Hypothalamus (tissue), 51 donors: ENCODE measurements at regions not wholly inside any gene's neighbourhood (a gene's known extent, or its start where the extent isn't known, plus 50 kb on each side); places are given as distances from the start of the nearest gene placed in this dataset.

ENCODE experiments used
- DNase-seq, 51 donors: peaks; one replicate each; lab custom pipeline; 2025; lab: John Stamatoyannopoulos, UW

DNA sequence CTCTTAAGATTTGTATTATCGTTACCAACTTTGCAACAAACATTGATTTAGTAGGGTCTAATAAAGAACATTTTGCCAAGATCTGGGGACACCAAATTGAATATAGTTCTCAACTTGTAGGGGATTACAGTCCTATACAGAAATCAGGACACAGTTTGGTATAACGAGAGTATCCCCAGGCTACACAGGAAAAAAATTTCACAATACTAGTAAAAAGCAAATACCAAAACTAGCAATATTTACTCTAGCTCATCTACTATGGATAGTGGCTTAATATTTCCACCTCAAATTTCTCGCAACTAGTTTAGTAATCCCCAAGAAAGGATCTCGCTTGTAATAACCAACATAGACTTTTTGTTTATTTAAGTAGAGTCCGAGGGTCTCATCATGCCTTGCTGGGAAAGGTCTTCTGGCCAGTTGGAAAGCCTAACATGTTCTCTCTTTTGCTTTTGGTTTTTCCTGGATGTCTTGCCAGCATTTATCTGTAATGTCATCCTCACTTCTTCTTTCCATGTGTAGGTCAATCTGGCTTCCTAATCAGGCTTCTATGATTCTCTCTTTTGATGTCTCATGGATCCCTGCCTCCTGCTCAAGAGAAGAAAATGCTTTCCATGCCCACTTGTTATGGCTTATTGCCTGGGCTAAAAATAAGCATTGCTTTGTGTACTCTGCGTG, 104.7 kb upstream of the KCNK2 start:
- DNase-seq, result no peak

DNA sequence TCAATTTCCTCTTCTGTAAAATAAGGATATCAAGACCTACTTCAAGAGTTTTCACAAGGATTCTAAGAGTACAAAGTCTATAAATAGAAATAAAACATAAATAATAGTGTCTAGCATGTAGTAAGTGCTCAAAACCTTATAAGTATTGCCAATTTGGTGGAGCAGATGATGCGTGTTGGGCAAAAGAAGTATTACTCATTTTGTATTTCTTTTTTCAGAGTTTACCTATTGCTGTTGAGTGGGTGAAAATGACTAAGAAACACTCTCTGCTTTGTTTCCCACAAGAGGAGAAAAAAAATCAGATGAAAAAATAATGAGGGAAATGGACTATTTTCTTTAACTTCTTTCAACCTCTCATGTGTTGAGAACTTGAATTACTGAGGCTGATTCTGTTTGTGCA, 103.3 kb upstream of the KCNK2 start:
- no peak for DNase-seq

DNA sequence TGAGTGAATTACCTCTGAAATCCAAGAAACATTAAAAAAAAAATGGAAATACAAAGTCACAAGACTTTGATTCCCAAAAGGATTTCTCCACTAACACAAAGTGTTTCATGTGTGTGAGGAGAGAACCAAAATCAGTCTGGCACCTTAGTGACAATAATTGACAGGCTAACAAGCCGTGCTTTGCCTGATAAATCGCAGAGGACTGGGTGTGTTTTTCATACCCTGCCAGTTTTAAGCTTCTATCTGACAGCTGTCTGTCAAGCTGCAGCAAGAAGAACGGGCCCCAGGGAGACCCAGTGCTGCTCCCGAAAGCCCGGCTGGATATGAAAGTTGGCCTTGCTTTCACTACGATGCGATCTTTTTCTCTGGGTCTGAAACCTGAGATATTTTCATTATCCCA, 101.6 kb upstream of the KCNK2 start:
- DNase-seq, result no peak

DNA sequence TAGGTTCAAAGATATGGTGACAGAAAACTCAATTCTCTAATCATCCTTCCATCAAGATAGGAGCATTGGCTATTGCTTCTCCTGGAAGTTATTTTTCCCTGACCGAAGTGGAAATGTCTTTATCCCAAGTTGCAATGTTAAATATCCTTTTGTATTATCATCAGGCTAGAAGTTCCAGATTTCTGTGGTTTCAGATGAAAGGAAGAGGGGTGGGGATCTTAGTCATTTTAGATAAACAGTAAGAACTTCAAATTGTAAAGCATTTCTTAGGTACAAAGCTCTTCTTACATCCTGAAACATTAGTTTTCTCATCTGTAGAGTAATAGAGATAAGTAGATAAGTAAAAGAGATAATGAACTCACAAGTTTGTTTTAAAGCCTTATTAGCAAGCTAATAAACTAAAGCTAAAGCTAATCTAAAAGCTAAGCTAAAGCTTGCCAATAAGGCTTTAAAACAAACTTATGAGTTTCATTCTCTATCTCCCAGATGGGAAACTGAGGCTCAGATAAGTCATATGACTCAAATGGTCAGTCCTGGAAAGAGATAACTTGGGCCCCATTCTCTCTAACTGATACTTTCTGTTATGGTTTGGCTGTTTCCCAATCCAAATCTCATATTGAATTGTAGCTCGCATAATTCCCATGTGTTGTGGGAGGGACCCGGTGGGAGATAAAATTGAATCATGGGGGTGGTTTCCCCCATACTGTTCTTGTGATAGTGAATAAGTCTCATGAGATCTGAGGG, 99.2 kb upstream of the KCNK2 start:
- DNase-seq, result no peak

DNA sequence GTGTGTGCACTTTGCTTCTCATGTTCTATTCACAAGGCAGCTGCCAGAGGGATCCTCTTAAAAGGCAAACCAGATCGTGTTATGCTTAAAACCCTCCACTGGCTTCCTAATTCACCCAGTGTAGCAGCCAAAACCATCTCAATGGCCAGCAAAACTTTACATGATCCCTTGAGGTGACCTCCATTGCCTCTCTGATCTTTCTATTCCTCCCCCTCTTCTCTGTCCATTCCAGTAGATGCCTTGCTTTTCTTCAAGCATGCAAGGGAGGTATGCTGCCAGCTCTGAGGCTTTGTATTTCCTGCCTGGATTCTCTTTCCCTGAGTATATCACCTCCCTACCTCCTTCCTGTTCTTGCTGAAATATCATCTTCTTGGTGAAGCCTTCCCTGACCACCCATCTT, 93.2 kb upstream of the KCNK2 start:
- no peak for DNase-seq

DNA sequence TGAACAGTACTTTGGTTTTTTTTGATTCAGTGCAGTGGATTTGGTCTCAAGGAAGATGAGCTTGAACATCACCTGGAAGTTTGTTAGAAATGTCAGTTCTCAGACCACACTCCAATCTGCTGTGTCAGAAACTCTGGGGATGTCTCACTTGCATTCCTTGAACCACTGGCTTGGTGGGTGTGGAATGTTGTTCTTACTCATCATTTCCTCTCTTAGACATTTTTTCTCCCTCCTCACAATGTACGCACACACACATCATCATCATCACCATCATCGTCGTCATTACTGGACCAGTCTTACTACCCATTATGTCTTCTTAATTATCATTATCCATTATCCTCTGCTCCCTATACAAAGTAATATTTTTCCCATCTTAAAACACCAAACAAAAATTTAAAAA, 91.9 kb upstream of the KCNK2 start:
- no peak for DNase-seq

DNA sequence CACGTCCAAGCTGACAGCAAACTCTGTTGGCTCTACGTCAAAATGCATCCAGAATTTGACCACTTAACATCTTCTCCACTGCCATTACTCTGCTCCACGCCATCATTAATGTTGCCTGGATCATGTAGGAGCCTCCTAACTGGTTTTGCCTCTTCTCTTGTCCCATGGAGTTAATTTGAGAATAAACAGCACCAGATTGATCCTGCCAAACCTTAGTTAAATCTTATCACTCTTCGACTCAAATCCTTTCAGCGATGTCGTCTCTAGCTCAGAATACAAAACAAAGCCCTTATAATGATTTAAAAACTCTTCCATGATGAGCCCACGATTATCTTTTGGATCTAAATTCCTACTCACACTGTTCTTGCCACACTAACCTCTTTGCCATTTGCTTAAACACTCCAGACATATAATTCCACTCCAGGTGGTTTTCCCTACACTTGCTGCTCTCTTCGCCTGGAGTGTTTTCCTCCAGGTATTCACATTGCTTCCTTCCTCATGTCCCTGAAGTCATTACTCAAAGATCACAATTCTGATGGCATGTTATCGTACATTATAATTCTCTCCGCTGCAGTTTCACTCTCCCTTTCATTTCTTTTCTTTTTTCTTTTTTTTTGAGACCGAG, 90.7 kb upstream of the KCNK2 start:
- DNase-seq, result no peak

DNA sequence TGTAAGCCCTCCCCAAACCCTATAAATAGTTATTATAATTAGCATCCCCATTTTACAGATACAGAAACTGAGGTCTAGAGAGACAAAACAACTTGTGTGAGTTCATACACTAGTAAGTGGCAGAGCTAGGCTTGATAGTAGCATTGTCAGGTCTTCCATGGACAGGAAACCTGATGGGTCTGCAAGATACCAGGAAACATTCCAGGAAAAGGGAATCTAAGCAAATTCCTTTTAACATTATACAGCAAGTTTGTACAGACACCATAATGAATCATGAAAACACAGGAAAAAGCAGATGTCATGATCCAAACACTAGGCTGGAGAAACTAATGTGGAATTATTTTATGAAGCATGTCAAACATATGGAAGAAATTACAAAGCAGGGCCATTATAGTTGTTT, 89.1 kb upstream of the KCNK2 start:
- no peak for DNase-seq

DNA sequence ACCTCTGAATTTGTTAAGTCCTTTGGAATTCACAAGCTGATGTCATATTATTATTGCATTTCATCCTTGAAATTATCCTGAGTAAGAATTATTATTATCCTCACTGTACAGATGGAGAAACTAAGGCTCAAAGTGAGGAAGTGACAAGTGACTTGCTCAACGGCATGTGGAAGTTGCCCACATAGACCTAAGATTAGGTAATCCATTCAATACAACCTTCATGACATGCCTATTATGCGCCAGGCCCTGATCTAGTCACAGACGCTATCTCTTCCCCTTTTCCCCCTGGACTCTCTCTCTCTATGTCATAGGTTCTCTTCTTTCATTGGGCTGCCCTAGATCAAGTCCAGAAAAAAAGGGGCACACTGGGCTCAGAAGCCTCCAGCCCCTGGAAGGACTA, 84.9 kb upstream of the KCNK2 start:
- DNase-seq, result no peak

DNA sequence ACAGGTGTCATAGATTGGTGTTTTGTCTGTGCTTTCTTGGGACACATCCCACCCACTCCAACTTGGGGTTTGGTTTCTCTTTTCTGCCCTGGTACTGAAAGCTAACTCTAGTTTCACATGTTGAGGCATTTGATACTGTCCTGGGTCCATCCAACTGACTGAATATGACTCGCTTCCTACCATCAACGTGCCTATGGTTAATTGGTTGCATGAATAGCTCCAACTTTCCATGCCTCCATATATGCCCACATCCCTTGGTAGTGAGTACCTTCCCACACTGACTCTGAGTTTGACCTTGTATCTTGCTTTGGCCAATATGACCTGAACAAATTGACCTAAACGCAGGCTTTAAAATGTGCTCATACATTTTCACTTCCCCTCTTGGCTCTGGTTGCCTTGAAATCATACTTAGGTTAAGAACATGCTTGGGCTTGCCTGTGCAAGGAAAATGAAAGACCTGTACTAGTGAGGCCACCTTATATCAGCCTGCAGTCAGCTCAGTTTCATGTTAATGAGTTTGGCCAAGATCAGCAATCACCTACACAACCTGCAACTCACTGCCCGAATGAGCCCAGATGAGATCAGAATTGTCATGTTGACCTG, 81.0 kb upstream of the KCNK2 start:
- DNase-seq, result no peak

DNA sequence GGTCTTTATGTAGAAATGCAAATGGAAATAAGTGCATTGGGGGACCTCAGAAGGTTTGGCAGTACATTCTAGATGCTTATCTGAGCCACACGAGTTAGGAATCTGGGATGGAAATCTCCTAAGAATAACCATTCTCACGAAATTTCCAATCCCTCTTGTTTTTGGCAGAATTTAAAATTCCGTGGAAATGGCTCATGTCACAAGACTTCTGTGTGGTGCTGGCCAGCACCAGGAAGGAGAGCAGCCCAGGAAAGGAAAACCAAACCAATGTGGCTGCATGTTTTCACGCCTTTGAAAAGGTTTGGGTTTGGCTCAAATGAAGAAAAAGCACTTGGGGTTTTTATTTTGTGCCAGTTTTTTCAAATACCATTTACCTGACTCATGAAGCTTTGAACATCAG, 80.1 kb upstream of the KCNK2 start:
- no peak for DNase-seq

DNA sequence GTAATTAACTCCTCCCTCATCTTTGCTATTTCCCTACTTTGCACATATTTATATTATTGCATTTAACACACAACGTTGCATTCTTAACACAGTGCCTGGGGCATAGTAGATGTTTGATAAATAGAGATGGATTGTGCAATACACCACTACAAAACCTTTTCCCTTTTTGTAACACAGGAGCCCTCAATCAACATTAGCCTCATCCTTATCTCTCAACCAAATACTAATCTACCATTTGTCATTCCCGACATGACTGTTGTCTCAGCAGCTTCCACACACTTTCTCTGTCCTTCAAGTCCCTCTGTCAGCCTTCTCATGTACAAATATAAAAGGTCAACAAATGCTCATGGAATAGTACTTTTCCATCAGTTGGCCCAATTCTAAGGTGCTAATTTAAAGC, 78.9 kb upstream of the KCNK2 start:
- DNase-seq, result no peak

DNA sequence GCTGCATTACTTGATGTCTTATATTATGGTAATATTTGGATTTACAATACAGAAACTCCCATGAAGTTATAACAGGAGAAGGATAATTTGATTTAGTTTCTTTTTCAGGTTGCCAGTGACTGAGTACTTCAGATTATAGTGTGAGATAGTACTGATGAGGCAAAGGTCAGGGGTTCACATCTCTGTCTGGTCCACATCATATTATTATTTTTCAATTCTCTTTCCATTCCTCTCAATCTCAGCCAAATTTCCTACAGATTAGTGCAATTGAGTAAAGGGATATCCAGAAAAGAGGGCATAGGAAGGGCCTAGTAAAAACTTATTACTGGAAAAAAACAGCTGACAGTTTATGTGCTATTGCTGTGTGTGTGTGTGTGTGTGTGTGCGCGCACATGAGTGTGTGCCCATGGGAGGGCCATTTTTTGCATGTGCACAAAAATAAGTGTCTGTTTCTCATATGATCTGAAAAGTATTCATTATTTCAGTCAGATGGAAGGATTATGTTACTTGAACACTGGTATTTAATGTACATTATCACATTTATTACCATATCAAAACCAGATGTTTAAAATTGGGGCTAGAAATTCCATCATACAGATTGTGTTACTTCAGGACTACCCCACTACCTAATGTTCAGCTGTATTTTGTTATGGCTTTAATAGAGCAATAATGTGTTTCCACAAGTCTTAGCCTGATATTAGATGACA, 78.3 kb upstream of the KCNK2 start:
- DNase-seq, result no peak

DNA sequence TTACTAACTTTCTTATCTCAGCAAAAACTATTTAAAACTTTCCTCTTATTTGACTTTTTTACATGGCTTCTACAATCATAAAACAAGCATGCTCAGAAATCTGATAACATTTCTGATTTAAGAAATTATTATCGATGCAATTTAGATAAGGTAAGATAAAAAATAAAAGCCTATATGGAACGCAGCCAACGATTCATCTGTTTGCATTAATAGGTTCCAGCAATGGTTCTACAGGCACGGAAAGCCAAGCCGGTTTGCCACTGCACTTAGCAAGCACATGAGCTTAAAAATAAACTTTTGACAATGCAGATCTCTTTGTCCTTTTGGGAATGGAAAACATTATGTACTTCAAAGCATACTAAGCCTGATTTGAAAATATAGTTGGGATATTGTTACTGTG, 77.5 kb upstream of the KCNK2 start:
- DNase-seq, result no peak

DNA sequence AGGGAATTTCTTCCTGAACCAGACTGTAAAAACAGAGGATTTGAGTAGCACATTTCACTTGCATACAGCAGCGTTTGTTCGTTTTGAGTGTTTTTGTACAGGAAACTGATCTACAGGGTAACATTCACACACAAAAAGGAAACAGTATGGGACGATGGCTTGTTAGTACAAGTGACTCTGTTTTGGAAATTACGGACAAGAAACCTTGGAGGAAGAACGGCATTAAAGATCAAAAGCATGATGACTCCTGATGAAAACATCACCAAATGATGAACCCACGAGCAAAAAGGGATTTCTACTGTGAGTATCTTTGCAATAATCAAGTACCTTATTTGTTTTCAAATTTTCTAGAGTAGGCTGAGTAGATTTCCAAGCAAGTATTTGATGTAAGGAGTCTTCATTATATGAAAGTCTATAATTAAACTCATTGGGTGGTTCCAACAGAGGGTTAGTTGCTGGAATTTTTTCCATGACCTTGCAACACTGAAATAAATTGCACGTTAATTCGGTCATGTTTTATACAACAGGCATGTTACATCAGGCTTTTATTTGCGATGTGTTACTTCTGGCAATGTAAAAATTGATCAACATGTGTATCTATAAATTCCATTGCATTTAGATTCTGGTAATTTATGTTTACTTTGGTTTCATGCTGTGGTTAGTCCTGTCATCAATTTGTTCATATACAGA, 76.7 kb upstream of the KCNK2 start:
- DNase-seq, result no peak

DNA sequence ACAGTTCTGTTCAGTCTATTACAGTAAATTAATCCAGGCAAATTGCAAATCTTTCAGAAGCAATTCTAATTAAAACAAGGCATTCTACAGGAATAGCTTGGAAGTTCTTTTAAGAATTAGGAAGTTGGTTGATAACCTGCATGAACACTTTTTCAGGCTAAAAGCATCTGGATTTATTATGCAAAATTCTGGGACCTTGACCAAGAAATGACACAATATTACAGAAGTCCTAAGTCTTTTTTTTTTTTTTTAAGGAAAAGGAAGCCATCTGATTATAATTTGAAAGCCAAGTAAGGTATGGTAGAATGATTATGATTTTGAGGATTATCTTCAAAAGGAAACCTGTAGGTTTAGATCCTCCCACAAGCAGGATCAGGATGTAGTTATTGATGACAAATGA, 74.7 kb upstream of the KCNK2 start:
- DNase-seq, result no peak

DNA sequence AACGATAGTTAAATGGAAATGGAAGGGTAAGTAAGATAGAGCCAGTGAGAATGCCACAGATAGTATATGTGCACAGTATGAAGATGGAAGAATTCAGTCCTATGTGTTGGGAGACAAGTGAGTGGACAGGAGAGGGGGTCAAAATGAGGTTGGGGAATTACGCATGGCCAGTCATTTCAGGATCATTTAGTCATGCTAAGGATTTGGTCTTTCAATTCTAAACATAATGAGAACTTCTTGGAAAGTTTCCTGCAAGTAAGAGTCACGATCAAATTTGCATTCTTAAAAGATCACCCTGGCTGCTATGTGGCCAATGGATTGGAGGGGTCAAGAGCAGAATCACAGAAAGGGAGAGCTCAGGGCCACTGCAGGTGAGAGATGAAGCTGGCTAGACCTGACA, 64.0 kb upstream of the KCNK2 start:
- no peak for DNase-seq

DNA sequence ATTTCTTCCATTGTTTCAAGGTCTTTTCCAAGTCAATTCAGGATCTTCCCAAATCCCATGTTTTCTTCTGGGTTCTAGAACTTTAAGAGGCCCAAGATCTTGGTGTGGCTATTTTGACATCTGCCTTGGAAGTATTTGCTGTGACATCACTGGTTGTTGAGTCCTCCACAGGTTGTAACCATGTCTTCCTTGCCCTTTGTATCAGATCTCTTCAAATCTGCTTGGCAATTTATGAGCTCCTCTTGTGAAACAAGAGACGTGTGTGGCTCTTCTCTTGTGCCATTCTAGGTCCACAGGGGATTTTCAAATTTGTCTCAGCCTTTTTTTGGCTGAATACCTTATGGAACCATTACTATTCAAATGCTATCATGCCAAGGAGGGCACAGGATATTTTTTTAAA, 60.3 kb upstream of the KCNK2 start:
- no peak for DNase-seq

DNA sequence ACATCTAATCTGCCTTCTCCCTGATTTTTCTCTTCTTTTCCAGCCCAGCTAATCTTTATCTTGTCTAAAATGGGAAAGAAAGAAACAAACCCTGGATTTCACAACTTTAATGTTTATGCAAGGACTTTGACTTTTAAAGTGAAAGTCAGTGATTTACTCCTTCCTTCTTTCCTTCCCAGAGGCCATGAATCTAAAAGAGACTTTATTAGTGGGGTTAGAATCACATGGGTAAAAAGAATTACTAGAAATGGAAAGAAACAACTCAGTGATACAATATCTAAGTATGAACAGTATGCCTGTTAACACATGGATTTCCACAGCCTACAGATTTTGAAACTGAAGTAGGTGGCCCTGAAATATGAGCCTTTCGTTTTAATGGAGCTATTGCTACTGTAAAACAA, 59.8 kb upstream of the KCNK2 start:
- no peak for DNase-seq

DNA sequence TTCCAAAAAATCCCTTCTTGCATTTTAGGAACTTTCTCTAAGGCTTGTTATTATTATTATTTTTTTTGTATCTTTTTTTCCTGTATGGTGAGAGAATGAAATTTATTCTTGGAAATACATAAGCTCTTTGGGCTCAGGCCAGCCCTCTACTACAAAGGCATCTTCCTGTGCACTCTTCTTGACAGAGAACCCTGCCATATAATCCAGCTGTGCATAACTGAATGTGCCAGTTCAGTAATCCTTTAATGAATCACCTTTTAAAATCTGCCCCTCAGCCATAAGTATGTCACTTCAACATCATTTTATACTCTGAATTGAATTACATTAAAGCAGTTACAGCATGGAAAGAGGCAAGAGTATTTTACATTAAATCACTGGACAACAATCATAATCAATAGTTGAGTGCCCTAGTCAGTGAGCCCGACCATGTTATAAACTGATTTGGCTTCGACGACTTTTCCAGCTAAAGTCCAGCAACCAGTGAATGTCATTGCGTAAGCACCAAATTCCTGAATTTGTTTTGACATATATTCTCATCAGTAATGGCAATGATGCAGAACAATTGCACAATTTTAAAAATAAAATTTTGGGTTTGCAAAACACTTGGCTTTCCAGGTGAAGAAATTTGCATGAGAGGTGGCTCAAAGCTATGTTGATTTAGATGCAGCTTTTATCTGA, 59.2 kb upstream of the KCNK2 start:
- no peak for DNase-seq
